DMS153 treated with DMSO at 0.1 percent for 48 hours (cell line): ENCODE measurements at regions not wholly inside any gene's neighbourhood (a gene's known extent, or its start where the extent isn't known, plus 50 kb on each side); places are given as distances from the start of the nearest gene placed in this dataset.

Experiments
- DNase-seq: peaks from one replicate; lab custom pipeline; 2025; ENCODE audit not compliant: unreplicated experiment; lab: John Stamatoyannopoulos, UW

DNA sequence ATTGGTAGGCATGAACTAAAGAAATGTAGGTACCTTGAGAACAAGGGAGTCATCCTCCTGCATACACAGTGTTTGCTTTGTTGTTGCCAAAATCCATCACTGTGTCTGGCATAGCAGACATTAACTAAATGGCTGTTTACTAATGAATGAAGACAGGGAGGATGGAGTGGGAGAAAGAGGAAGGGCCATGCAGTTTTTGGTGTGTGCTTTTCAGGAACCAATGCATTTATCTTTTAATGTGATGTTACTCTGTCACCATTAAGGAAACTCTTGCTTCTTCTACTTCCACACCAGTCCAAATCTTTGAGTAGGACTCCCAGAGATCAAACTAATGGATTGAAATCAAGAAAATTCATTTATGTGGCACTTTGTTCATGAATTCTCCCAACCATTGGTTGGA lies 55.6 kb upstream of the DUSP10 start:
- no peak for DNase-seq

DNA sequence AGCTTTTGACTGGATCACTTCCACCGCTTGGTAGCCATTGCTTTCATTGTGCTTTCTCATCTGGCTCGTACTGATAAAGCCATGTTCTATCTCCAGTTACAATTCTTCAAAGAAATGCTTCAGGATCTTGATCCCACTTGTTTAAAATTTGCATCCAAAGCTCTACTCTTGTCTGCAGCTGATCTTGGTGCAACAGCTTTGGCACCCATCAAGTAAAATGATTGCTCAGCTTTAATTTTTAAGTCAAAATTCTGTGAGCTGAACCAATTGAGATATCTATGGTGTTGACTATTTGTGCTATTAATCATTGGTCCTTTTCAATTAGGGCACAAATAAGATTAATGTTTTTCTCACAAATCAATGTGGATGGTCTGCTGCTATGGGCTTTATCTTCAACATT lies 54.8 kb upstream of the DUSP10 start:
- no peak for DNase-seq

- DNase-seq = no peak
These were observed 53.5 kb upstream of the DUSP10 start for GRCh38 chr1:221795380-221795779.

- DNase-seq = no peak
These were observed 53.0 kb upstream of the DUSP10 start for GRCh38 chr1:221794935-221795334.

GRCh38 chr1:221794079-221794670 lies 52.3 kb upstream of the DUSP10 start:
- no peak for DNase-seq

DNA sequence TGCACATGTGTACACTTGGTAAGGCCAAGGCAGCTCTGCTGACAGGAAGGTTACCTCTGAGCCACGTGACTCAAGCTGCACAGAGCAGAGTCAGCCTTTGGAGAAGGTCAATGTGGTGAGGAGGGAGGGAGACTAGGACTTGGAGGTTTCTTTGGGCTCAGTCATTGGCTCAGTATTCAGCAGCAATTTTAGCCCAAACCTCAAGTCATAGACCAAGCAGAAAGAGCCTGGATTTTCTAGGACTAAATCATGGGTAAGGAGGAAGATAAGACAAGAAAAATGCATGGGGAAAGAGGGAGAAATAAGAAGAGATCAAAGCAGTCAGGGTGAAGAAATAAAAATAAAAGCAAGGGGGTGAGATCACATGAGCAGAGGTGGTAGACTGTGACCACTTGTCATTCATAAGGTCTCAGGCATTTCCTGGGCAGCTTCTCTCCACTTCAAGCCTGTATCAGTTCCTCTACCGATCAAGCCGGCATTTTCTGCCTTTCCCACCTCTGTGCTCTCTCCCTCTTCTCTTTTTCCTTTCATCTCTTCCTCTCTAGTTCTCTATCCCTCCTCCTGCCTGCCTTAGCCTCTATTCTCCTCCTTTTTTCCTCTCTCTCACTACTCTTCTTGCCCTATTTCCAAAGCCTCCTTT lies 51.7 kb upstream of the DUSP10 start:
- no peak for DNase-seq

GRCh38 chr1:221791846-221792245 lies 50.0 kb upstream of the DUSP10 start:
- DNase-seq = no peak
